Panc1 (cell line): ENCODE measurements at regions not wholly inside any gene's neighbourhood (a gene's known extent, or its start where the extent isn't known, plus 50 kb on each side); places are given as distances from the start of the nearest gene placed in this dataset.
"Not testable (repeated sequence)": the region's sequence is repeated elsewhere in the genome, so short reads cannot be mapped to it uniquely, and the experiment has no call there.

Source experiments
- ATAC-seq: fragments of 200-7000 bp; cut with Tn5 transposase; 2 replicates; pipeline ENCODE4 v1.9.1; 2020; ENCODE audit warnings: mild to moderate bottlenecking, moderate library complexity
- BruUV-seq: library from RNA; stranded (reverse); fragments of 400-500 nt; replicated peaks from 2 replicates; lab custom pipeline; 2021; lab: Mats Ljungman, UMichigan
- CTCF ChIA-PET: fragments of 300-600 bp; sonication (Branson Sonifier 250); formaldehyde crosslinking; loops from one replicate; lab custom pipeline; 2022; ENCODE audit warnings: antibody characterized with exemption; lab: Charles Lee
- POLR2A ChIA-PET: fragments of 300-600 bp; sonication (Branson Sonifier 250); formaldehyde crosslinking; loops from one replicate; lab custom pipeline; 2022; ENCODE audit warnings: antibody characterized with exemption; lab: Charles Lee
- DNase-seq: peaks from one replicate; pipeline ENCODE4 v3.0.0-alpha.2; 2010; ENCODE audit warnings: low read depth, low spot score
- H3K27ac ChIP-seq: 2 replicates; pipeline ENCODE4 v1.5.1; 2011; ENCODE audit warnings: mild to moderate bottlenecking, low read length, inconsistent platforms
- H3K27me3 ChIP-seq: fragments of 200-500 bp; sonication (Bioruptor generic); 2 replicates; pipeline ENCODE4 v1.6.0; 2014; ENCODE audit warnings: low read length, inconsistent platforms; ENCODE audit not compliant: control insufficient read depth, insufficient read depth
- H3K36me3 ChIP-seq: fragments of 200-500 bp; sonication (Bioruptor generic); 2 replicates; pipeline ENCODE4 v1.5.1; 2014; ENCODE audit warnings: inconsistent platforms, mild to moderate bottlenecking, low read length, moderate library complexity; ENCODE audit not compliant: control insufficient read depth, insufficient read depth
- H3K4me1 ChIP-seq: 2 replicates; pipeline ENCODE4 v1.5.1; 2011; ENCODE audit warnings: inconsistent platforms, mild to moderate bottlenecking, low read length, moderate library complexity; ENCODE audit not compliant: control insufficient read depth, insufficient read depth
- H3K4me3 ChIP-seq, 2 experiments: 2 replicates each; pipeline ENCODE4 v1.5.1; 2011 to 2012; ENCODE audit warnings: low read depth in 2 of 2, low read length in 2 of 2, mild to moderate bottlenecking in 2 of 2, inconsistent platforms in 1 of 2, moderate library complexity in 1 of 2
- H3K9me3 ChIP-seq: fragments of 200-500 bp; sonication (Bioruptor generic); 2 replicates; pipeline ENCODE4 v1.5.1; 2014; ENCODE audit warnings: low read depth, mild to moderate bottlenecking, inconsistent platforms, low read length, moderate library complexity; ENCODE audit not compliant: control insufficient read depth, insufficient read depth
- CTCF ChIP-seq: fragments of 450-650 bp; IDR thresholded peaks from 2 replicates; pipeline ENCODE4 v1.5.1; 2017; ENCODE audit warnings: mild to moderate bottlenecking
- POLR2AphosphoS5 ChIP-seq: IDR thresholded peaks from 2 replicates; pipeline ENCODE4 v1.6.1; 2012; ENCODE audit warnings: mild to moderate bottlenecking, low read depth, low read length, moderate library complexity
- REST ChIP-seq, 2 experiments: IDR thresholded peaks; 2 replicates each; pipeline ENCODE4 v1.6.1; 2011 to 2012; ENCODE audit warnings: low read depth in 2 of 2, control low read depth in 1 of 2, low read length in 1 of 2, mild to moderate bottlenecking in 1 of 2, moderate library complexity in 1 of 2; ENCODE audit not compliant: insufficient read depth in 1 of 2
- SIN3A ChIP-seq: IDR thresholded peaks from 2 replicates; pipeline ENCODE4 v1.6.1; 2012; ENCODE audit warnings: low read depth, mild to moderate bottlenecking, low read length, moderate library complexity, borderline replicate concordance; ENCODE audit not compliant: insufficient read depth
- TCF7L2 ChIP-seq: IDR thresholded peaks from 2 replicates; pipeline ENCODE4 v1.6.1; 2011; ENCODE audit warnings: mild to moderate bottlenecking, low read depth, low read length, inconsistent platforms
- in situ Hi-C: cut with HindIII; loops from 2 replicates; pipeline ENCODE4 v1.10.0; 2016; ENCODE audit warnings: low sequenced_read_pairs, low pct_unique_long_range_greater_than_20kb
- intact Hi-C: fragments of 100-400 bp; cut with micrococcal nuclease; formaldehyde crosslinking; loops from one replicate; pipeline ENCODE4 v1.10.0; 2022; ENCODE audit not compliant: unreplicated experiment

- Histone ChIP-seq H3K27ac (no peak overlapping the region), H3K27me3 (no peaks in the 10 kb centered on the region), H3K4me1 (no peaks in the 10 kb centered on the region), H3K36me3 (no peaks in the 10 kb centered on the region), H3K9me3 (no peaks in the 10 kb centered on the region), H3K4me3 (no peak overlapping the region)
- intact Hi-C loops = no loop called here
- BruUV-seq = no TSS peak
- DNase-seq (no peak), ATAC-seq (no peak)
- TF ChIP-seq POLR2AphosphoS5 = no peak
- no peak for TF ChIP-seq TCF7L2
- no peak for TF ChIP-seq SIN3A
- no peak for TF ChIP-seq CTCF
- no peak for TF ChIP-seq REST (IDR thresholded peaks at IDR 0.05; ENCODE audit: insufficient read depth in 1 of 2, low read depth in 2 of 2, low read length in 1 of 2)
- in situ Hi-C loops = no loop called here
- ChIA-PET POLR2A (no interaction called here), CTCF (no interaction called here)
These were observed 230.8 kb downstream of the TFAP2B start for GRCh38 chr6:51049288-51049982.

- no peaks in the 10 kb centered on the region for H3K27me3 ChIP-seq
- no peaks in the 10 kb centered on the region for H3K36me3 ChIP-seq
- intact Hi-C loops (no loop called here), in situ Hi-C loops (no loop called here)
- no TSS peak for BruUV-seq
- POLR2A ChIA-PET = no interaction called here
- ATAC-seq (no peak), DNase-seq (no peak)
- no peaks in the 10 kb centered on the region for H3K9me3 ChIP-seq
- H3K4me3 ChIP-seq = no peak overlapping the region
- CTCF ChIA-PET = no interaction called here
- H3K4me1 ChIP-seq = no peaks in the 10 kb centered on the region
- H3K27ac ChIP-seq = no peak overlapping the region
- TF ChIP-seq TCF7L2 (no peak), SIN3A (no peak), CTCF (no peak), POLR2AphosphoS5 (no peak), REST (IDR thresholded peaks at IDR 0.05; ENCODE audit: insufficient read depth in 1 of 2, low read depth in 2 of 2, low read length in 1 of 2) (no peak)
These were observed 231.6 kb downstream of the TFAP2B start for GRCh38 chr6:51049983-51050877.

GRCh38 chr6:51052716-51053115 lies 234.0 kb downstream of the TFAP2B start:
- in situ Hi-C loops, H3K4me1 ChIP-seq, H3K27ac ChIP-seq, CTCF ChIA-PET, H3K36me3 ChIP-seq, DNase-seq, POLR2A ChIA-PET, H3K9me3 ChIP-seq, H3K4me3 ChIP-seq, ATAC-seq, H3K27me3 ChIP-seq, intact Hi-C loops, BruUV-seq: not testable (repeated sequence)
